HG03520 (cell line): ENCODE measurements at regions not wholly inside any gene's neighbourhood (a gene's known extent, or its start where the extent isn't known, plus 50 kb on each side); places are given as distances from the start of the nearest gene placed in this dataset.
"Not testable (repeated sequence)": the region's sequence is repeated elsewhere in the genome, so short reads cannot be mapped to it uniquely, and the experiment has no call there.

Experiments used
- ATAC-seq: cut with Tn5 transposase; IDR thresholded peaks from one replicate; pipeline ENCODE4 v1.9.1; 2021; ENCODE audit warnings: mild to moderate bottlenecking, moderate library complexity; ENCODE audit not compliant: unreplicated experiment

GRCh38 chr2:16375351-16375750 lies 290.3 kb downstream of the CYRIA start:
- ATAC-seq, result no peak

GRCh38 chr2:16374671-16375070 lies 291.0 kb downstream of the CYRIA start:
- ATAC-seq, result no peak

GRCh38 chr2:16373341-16373740 lies 292.3 kb downstream of the CYRIA start:
- ATAC-seq, result no peak

- ATAC-seq, result no peak
These were observed 293.9 kb downstream of the CYRIA start for GRCh38 chr2:16371751-16372150.

- ATAC-seq, result no peak
These were observed 296.7 kb downstream of the CYRIA start for GRCh38 chr2:16368951-16369350.

- no peak for ATAC-seq
These were observed 297.3 kb downstream of the CYRIA start for GRCh38 chr2:16368328-16368727.

- no peak for ATAC-seq
These were observed 300.3 kb downstream of the CYRIA start for GRCh38 chr2:16365366-16365765.

GRCh38 chr2:16363581-16363980 lies 302.1 kb downstream of the CYRIA start:
- no peak for ATAC-seq

- no peak for ATAC-seq
These were observed 303.0 kb downstream of the CYRIA start for GRCh38 chr2:16362611-16363010.

- ATAC-seq, result no peak
These were observed 304.2 kb downstream of the CYRIA start for GRCh38 chr2:16361261-16361995.

GRCh38 chr2:16359961-16360360 lies 305.7 kb downstream of the CYRIA start:
- no peak for ATAC-seq

- no peak for ATAC-seq
These were observed 308.4 kb downstream of the CYRIA start for GRCh38 chr2:16357188-16357587.

GRCh38 chr2:16351541-16351940 lies 314.1 kb downstream of the CYRIA start:
- no peak for ATAC-seq

GRCh38 chr2:16351137-16351536 lies 314.5 kb downstream of the CYRIA start:
- ATAC-seq, result no peak

GRCh38 chr2:16350211-16350610 lies 315.4 kb downstream of the CYRIA start:
- no peak for ATAC-seq

GRCh38 chr2:16349811-16350210 lies 315.8 kb downstream of the CYRIA start:
- ATAC-seq, result no peak

- ATAC-seq, result no peak
These were observed 316.7 kb downstream of the CYRIA start for GRCh38 chr2:16348821-16349515.

- ATAC-seq, result no peak
These were observed 319.0 kb downstream of the CYRIA start for GRCh38 chr2:16346671-16347070.

- not testable (repeated sequence) for ATAC-seq
These were observed 320.4 kb downstream of the CYRIA start for GRCh38 chr2:16345231-16345630.

GRCh38 chr2:16339206-16339605 lies 326.4 kb downstream of the CYRIA start:
- no peak for ATAC-seq

GRCh38 chr2:16338026-16338425 lies 327.6 kb downstream of the CYRIA start:
- ATAC-seq, result no peak

- ATAC-seq, result no peak
These were observed 328.7 kb downstream of the CYRIA start for GRCh38 chr2:16336916-16337315.
